ENCODE measurements at regions not wholly inside any gene's neighbourhood (a gene's known extent, or its start where the extent isn't known, plus 50 kb on each side); places are given as distances from the start of the nearest gene placed in this dataset.

- Histone ChIP-seq H3K36me3 (no peaks in the 10 kb centered on the region), H3K27ac (no peak overlapping the region), H3K4me3 (no peak overlapping the region), H3K27me3 (no peaks in the 10 kb centered on the region), H3K9me3 (no peaks in the 10 kb centered on the region), H3K4me1 (no peaks in the 10 kb centered on the region)
- WGBS, 2 donors (ENCODE audit: low coverage in 1 of 2) = 68 to 79% methylated on average over 6 of the region's 6 CpGs
- ATAC-seq = no peak
- TF ChIP-seq CTCF (IDR thresholded peaks at IDR 0.05) (no peak), POLR2A (IDR thresholded peaks at IDR 0.05) (no peak), EP300 (IDR thresholded peaks at IDR 0.05) (no peak), POLR2AphosphoS5 (IDR thresholded peaks at IDR 0.05) (no peak)
These were observed 73.3 kb upstream of the ATP10B start for GRCh38 chr5:160925281-160925680.

DNA sequence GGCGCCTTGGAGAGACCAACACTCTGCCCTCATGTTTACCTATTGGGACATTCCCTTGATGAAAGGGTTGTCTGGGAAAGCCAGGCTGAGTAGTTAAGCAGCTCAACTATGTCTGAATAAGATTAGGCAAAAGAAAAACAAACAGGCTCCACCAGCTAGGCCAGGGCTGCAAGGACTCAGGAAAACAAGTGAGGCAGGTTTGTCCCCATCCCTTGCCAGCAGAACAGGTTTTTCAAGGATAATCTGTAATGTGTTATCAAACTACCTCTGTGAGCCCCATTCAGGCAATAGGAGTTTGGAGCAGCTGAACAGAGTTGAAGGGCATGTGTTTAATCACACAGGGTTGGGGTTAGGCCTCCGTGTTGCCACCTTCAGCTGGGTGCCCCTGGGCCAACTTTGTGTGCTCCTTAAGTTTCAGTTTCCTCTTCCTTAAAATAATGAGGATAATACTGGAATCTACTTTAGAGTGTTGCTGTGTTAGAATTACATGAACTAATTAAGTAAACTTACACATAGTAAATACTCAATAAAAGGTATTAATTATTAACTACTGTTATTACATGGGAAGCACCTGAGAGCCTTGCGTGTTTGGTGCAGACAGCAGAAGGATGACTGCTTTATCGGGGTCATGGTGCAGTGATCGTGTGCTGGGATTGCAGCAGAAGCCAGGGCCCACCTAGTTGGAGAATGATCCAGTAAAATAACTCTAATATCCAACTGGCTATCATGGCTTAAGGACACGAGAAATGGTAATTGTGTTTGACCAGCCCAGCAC, 72.1 kb upstream of the ATP10B start:
- ATAC-seq = no peak
- H3K27me3 ChIP-seq = no peaks in the 10 kb centered on the region
- 84 to 94% methylated on average over 5 to 6 of the region's 6 CpGs for WGBS, 2 donors (ENCODE audit: low coverage in 1 of 2)
- no peaks in the 10 kb centered on the region for H3K9me3 ChIP-seq
- no peak overlapping the region for H3K27ac ChIP-seq
- no peaks in the 10 kb centered on the region for H3K4me1 ChIP-seq
- H3K36me3 ChIP-seq = no peaks in the 10 kb centered on the region
- no peak for TF ChIP-seq POLR2A (IDR thresholded peaks at IDR 0.05)
- TF ChIP-seq CTCF (IDR thresholded peaks at IDR 0.05) = no peak
- TF ChIP-seq POLR2AphosphoS5 (IDR thresholded peaks at IDR 0.05) = no peak
- no peak for TF ChIP-seq EP300 (IDR thresholded peaks at IDR 0.05)
- H3K4me3 ChIP-seq = no peak overlapping the region

DNA sequence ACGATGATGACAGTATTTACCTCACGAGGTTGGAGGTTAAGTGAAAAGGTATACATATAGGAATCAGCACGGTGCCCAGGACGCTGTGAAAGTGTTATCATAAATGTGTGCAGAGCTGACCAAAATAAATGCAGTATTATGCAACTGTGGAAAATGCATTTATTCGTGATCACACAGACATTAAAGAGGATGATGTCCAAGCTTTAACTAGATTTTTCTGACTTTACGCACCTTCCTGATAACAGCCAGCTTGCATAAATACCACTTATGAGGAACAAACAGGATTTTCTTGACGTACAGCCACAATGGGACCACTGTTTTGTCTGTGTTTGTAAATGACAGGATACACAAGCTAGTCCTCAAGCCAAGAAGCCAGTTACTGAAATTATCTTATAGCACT, 71.4 kb upstream of the ATP10B start:
- no peak overlapping the region for H3K4me3 ChIP-seq
- H3K4me1 ChIP-seq = no peaks in the 10 kb centered on the region
- H3K27me3 ChIP-seq = no peaks in the 10 kb centered on the region
- no peaks in the 10 kb centered on the region for H3K36me3 ChIP-seq
- no peak overlapping the region for H3K27ac ChIP-seq
- no peak for ATAC-seq
- 34 to 47% methylated on average over 6 to 7 of the region's 7 CpGs for WGBS, 2 donors (ENCODE audit: low coverage in 1 of 2)
- TF ChIP-seq POLR2A (IDR thresholded peaks at IDR 0.05) (no peak), EP300 (IDR thresholded peaks at IDR 0.05) (no peak), POLR2AphosphoS5 (IDR thresholded peaks at IDR 0.05) (no peak), CTCF (IDR thresholded peaks at IDR 0.05) (no peak)
- H3K9me3 ChIP-seq = no peaks in the 10 kb centered on the region

- no peak for TF ChIP-seq EP300 (IDR thresholded peaks at IDR 0.05)
- TF ChIP-seq POLR2A (IDR thresholded peaks at IDR 0.05) = no peak
- 91 to 93% methylated on average over 1 to 2 of the region's 2 CpGs for WGBS, 2 donors (ENCODE audit: low coverage in 1 of 2)
- H3K4me3 ChIP-seq = no peak overlapping the region
- no peaks in the 10 kb centered on the region for H3K27me3 ChIP-seq
- no peak overlapping the region for H3K27ac ChIP-seq
- no peaks in the 10 kb centered on the region for H3K4me1 ChIP-seq
- ATAC-seq = no peak
- no peaks in the 10 kb centered on the region for H3K9me3 ChIP-seq
- no peaks in the 10 kb centered on the region for H3K36me3 ChIP-seq
These were observed 70.3 kb upstream of the ATP10B start for GRCh38 chr5:160922311-160922710.

DNA sequence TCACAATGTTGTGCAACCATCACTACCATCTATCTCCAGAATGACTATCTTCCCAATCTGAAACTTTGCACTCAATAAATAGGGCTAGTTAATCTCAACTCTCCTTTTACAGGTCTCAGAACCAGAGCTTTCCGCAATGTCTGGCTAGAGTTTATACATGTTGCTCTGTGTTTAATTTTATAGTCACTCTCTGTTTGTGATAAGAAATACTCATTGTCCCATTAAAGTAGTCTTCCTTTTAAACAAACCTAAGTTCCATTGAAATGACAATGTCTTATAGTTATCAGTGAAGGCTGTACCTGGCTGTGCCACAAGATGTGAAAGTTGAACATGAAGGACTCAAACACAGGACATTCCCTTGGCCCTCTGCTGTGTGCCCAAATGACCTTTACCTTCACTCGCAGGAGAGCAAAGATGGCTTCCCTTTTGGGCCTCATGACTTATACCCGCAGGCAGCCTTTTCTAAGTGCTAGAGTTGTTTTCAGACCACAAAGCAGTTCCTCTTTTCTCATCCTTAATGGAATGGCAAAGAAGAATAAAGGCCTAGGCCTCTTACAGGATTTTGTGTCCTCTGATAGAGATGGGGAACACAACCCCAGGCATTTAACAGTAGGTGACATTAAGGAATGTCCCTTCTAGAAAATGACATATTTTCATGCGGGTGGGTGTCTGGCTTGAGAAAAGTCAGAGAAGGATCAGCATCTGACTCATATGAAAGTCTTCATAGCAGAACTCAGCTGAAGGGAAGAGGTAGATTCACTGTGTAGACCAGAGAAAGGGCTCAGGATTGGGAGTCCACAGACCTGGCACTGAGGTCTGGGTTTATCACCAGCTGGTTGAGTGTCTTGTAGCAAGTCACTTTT, 69.6 kb upstream of the ATP10B start:
- H3K4me3 ChIP-seq = no peak overlapping the region
- no peak for TF ChIP-seq POLR2A (IDR thresholded peaks at IDR 0.05)
- no peak for TF ChIP-seq EP300 (IDR thresholded peaks at IDR 0.05)
- TF ChIP-seq POLR2AphosphoS5 (IDR thresholded peaks at IDR 0.05) = no peak
- TF ChIP-seq CTCF (IDR thresholded peaks at IDR 0.05) = no peak
- ATAC-seq = no peak
- H3K27me3 ChIP-seq = no peaks in the 10 kb centered on the region
- 94 to 96% methylated on average over 2 to 4 of the region's 4 CpGs for WGBS, 2 donors (ENCODE audit: low coverage in 1 of 2)
- no peaks in the 10 kb centered on the region for H3K9me3 ChIP-seq
- no peaks in the 10 kb centered on the region for H3K36me3 ChIP-seq
- no peaks in the 10 kb centered on the region for H3K4me1 ChIP-seq
- no peak overlapping the region for H3K27ac ChIP-seq

Measured in gastroesophageal sphincter (tissue), 4 donors.